ENCODE measurements at regions not wholly inside any gene's neighbourhood (a gene's known extent, or its start where the extent isn't known, plus 50 kb on each side); places are given as distances from the start of the nearest gene placed in this dataset.

DNA sequence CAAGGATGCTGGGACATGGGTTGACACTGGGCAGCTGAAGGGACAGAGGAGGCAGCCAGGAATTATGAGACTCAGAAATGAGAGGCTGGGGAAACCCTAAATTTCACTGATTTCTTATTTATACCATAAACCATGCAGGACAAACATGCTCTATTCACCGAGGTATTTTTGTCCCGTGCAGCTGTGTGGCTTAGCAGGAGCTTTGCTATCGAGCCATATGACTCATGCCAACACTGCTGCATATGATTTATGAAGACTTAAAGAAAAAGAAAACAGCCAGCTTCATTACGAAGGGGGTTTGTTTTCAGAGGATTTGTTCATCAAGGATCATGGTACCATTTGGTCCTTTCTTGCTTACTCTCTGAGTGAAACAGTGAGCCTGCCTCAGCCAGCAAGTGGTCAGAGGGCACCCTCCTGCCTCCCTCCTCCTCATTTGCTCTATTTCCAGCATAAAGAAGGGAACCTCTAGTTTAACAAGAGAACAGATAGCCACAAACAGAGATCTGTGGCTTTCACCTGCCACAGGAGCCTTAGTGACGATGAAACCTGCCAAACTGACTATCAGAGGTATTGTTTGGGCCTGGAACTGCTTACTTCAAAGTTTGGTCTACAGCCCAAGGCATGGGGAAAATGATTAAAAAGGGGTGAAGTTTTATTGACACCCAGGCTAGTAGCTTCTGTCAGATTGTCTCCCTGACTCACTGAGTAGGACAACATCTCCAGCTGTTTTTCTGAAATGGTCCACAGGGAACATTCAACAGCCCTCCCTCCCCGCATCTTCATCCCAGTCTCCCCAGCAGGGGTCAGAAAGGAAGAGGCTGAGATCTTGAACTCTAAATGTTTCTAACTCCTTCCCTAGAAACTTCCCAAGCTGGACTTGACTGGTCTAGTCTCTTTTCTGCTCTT lies 80.1 kb upstream of the MAML3 start:
- TF ChIP-seq POLR2A (IDR thresholded peaks at IDR 0.05) (no peak), POLR2AphosphoS5 (IDR thresholded peaks at IDR 0.05) (no peak), CTCF (IDR thresholded peaks at IDR 0.05 in 8 of 11, conservative IDR thresholded peaks at IDR 0.05 in 3 of 11) (no peak)
- peaks cover 0 to 5% (median 0%) of the 10 kb centered on the region in 7 donors for H3K27me3 ChIP-seq (replicated peaks in 1 of 7)
- no peak for DNase-seq
- H3K36me3 ChIP-seq, result no peaks in the 10 kb centered on the region
- 44 to 55% (median 49%) methylated on average over 6 of the region's 6 CpGs for WGBS, 5 donors
- H3K4me1 ChIP-seq, result peaks cover 15 to 48% (median 21%) of the 10 kb centered on the region in 6 donors
- intact Hi-C loops (cut with DNase I; ENCODE audit: low total_unique reads), result no loop called here
- H3K9me3 ChIP-seq, result peaks cover 0 to 4% (median 0%) of the 10 kb centered on the region in 8 donors
- no peak overlapping the region for H3K27ac ChIP-seq
- no peak overlapping the region for H3K4me3 ChIP-seq

- no peaks in the 10 kb centered on the region for H3K27me3 ChIP-seq (replicated peaks in 1 of 7)
- intact Hi-C loops (cut with DNase I; ENCODE audit: low total_unique reads), result no loop called here
- no peak for DNase-seq
- TF ChIP-seq CTCF (IDR thresholded peaks at IDR 0.05 in 8 of 11, conservative IDR thresholded peaks at IDR 0.05 in 3 of 11), result no peak
- no peak for TF ChIP-seq POLR2A (IDR thresholded peaks at IDR 0.05)
- TF ChIP-seq POLR2AphosphoS5 (IDR thresholded peaks at IDR 0.05), result no peak
- H3K36me3 ChIP-seq, result no peaks in the 10 kb centered on the region
- no peak overlapping the region for H3K27ac ChIP-seq
- WGBS, 5 donors, result 82 to 90% (median 87%) methylated on average over 3 of the region's 3 CpGs
- H3K4me3 ChIP-seq, result no peak overlapping the region
- H3K9me3 ChIP-seq, result peaks cover 0 to 4% (median 0%) of the 10 kb centered on the region in 8 donors
- peaks cover 0 to 12% (median 0%) of the 10 kb centered on the region in 6 donors for H3K4me1 ChIP-seq
Measured at GRCh38 chr4:140229881-140230280, 75.9 kb upstream of the MAML3 start.

GRCh38 chr4:140227286-140227685 lies 73.3 kb upstream of the MAML3 start:
- intact Hi-C loops (cut with DNase I; ENCODE audit: low total_unique reads), result no loop called here
- no peak overlapping the region for H3K4me3 ChIP-seq
- TF ChIP-seq POLR2AphosphoS5 (IDR thresholded peaks at IDR 0.05) (no peak), POLR2A (IDR thresholded peaks at IDR 0.05) (no peak), CTCF (IDR thresholded peaks at IDR 0.05 in 8 of 11, conservative IDR thresholded peaks at IDR 0.05 in 3 of 11) (no peak)
- no peaks in the 10 kb centered on the region for H3K4me1 ChIP-seq
- peaks cover 0 to 4% (median 0%) of the 10 kb centered on the region in 8 donors for H3K9me3 ChIP-seq
- H3K36me3 ChIP-seq, result no peaks in the 10 kb centered on the region
- no peak for DNase-seq
- H3K27ac ChIP-seq, result no peak overlapping the region
- H3K27me3 ChIP-seq (replicated peaks in 1 of 7), result no peaks in the 10 kb centered on the region
- 94 to 100% (median 94%) methylated on average over 1 of the region's 1 CpG for WGBS, 5 donors

- Histone ChIP-seq H3K36me3 (no peaks in the 10 kb centered on the region), H3K9me3 (no peaks in the 10 kb centered on the region), H3K27me3 (replicated peaks in 1 of 7) (no peaks in the 10 kb centered on the region), H3K4me1 (no peaks in the 10 kb centered on the region), H3K4me3 (no peak overlapping the region), H3K27ac (no peak overlapping the region)
- intact Hi-C loops (cut with DNase I; ENCODE audit: low total_unique reads), result no loop called here
- TF ChIP-seq POLR2A (IDR thresholded peaks at IDR 0.05) (no peak), POLR2AphosphoS5 (IDR thresholded peaks at IDR 0.05) (no peak), CTCF (IDR thresholded peaks at IDR 0.05 in 8 of 11, conservative IDR thresholded peaks at IDR 0.05 in 3 of 11) (no peak)
- no peak for DNase-seq
- 78 to 89% (median 88%) methylated on average over 8 of the region's 8 CpGs for WGBS, 5 donors
Measured at GRCh38 chr4:140223056-140223810, 69.2 kb upstream of the MAML3 start.
